K562 (cell line): ENCODE measurements at regions not wholly inside any gene's neighbourhood (a gene's known extent, or its start where the extent isn't known, plus 50 kb on each side); places are given as distances from the start of the nearest gene placed in this dataset.

Experiments used
- EHMT2 ChIP-seq: fragments of 450-650 bp; IDR thresholded peaks from 2 replicates; pipeline ENCODE4 v1.6.1; 2018; ENCODE audit warnings: antibody characterized with exemption
- MGA ChIP-seq: fragments of 450-650 bp; IDR thresholded peaks from 2 replicates; pipeline ENCODE4 v1.6.1; 2016; ENCODE audit warnings: mild to moderate bottlenecking, moderate library complexity
- NR2C2 ChIP-seq, 2 experiments: fragments of 200-800 bp in 1 of 2; sonication (Bioruptor generic) in 1 of 2; sonication (generic) in 1 of 2; formaldehyde crosslinking in 1 of 2; IDR thresholded peaks; 2 replicates each; pipeline versions ENCODE4 v1.6.1 to v1.8.0; 2016 to 2022; ENCODE audit warnings: mild to moderate bottlenecking in 1 of 2, missing compliant biosample characterization in 1 of 2, missing genetic modification characterization in 1 of 2, missing genetic modification reagents in 1 of 2
- ZNF764 ChIP-seq: fragments of 250-450 bp; sonication (Bioruptor Pico); IDR thresholded peaks from 2 replicates; pipeline ENCODE4 v1.4.0; 2020; ENCODE audit warnings: low read depth, mild to moderate bottlenecking, moderate library complexity

DNA sequence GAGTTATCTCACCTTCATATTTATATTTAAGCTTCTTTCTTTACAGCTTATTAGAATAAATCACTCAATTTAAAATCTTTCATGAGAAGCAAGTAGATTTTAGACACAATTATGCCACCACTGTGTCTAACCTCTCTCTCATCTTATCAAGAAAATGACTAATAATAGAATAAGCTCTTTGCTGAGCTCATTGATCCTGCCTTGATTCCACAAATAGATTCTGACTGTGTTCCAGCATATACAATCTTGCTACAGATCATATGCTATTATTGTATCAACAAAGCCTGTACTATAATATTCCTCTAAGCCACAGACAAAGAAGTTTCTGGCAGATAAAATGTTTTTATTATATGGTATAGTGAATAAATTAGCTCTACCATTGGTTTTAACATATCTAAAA is 168.7 kb upstream of the GULP1 start (continued):
- TF ChIP-seq MGA (no peak), NR2C2 (CRISPR knock-in tag; IDR thresholded peaks at IDR 0.05) (no peak), NR2C2 (tag; IDR thresholded peaks at IDR 0.05) (no peak), EHMT2 (no peak), ZNF764 (no peak)
- TF ChIP-seq, all 486 proteins: peak for 0
